ENCODE measurements at regions not wholly inside any gene's neighbourhood (a gene's known extent, or its start where the extent isn't known, plus 50 kb on each side); places are given as distances from the start of the nearest gene placed in this dataset.

DNA sequence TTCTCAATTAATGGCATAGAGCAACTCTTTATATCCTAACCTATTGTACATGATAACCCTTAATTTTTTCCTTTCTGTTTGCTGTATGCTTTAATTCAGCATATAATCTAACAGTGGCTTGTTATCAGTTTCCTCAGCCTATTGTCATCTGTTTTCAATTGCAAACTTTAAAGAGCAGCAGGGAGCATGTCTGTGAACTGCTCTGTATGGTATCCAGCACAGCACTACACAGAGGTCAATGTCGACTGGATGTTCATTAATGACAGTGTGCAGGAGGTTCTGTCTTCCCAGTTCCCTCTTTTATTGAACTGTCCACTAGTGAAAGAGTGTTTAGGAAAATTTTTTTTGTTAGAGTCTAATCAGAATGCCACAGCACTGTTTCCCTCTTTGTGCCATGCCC, 609.1 kb downstream of the SOX5 start:
- POLR2A ChIA-PET, result no interaction called here
- TF ChIP-seq, protein P1, sequence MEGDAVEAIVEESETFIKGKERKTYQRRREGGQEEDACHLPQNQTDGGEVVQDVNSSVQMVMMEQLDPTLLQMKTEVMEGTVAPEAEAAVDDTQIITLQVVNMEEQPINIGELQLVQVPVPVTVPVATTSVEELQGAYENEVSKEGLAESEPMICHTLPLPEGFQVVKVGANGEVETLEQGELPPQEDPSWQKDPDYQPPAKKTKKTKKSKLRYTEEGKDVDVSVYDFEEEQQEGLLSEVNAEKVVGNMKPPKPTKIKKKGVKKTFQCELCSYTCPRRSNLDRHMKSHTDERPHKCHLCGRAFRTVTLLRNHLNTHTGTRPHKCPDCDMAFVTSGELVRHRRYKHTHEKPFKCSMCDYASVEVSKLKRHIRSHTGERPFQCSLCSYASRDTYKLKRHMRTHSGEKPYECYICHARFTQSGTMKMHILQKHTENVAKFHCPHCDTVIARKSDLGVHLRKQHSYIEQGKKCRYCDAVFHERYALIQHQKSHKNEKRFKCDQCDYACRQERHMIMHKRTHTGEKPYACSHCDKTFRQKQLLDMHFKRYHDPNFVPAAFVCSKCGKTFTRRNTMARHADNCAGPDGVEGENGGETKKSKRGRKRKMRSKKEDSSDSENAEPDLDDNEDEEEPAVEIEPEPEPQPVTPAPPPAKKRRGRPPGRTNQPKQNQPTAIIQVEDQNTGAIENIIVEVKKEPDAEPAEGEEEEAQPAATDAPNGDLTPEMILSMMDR (IDR thresholded peaks at IDR 0.05), result no peak
- H3K36me3 Mint-ChIP-seq (ENCODE audit: low read depth), result no peaks in the 10 kb centered on the region

GRCh38 chr12:23342407-23342806, 607.1 kb downstream of the SOX5 start:
- ATAC-seq (no peak), DNase-seq (no peak)
- Mint-ChIP-seq H3K36me3 (ENCODE audit: low read depth) (no peaks in the 10 kb centered on the region), H3K4me3 (no peak overlapping the region), H3K4me1 (ENCODE audit: low read depth) (no peaks in the 10 kb centered on the region), H3K27me3 (no peaks in the 10 kb centered on the region), H3K27ac (no peak overlapping the region), H3K9me3 (peaks cover 4% of the 10 kb centered on the region)
- intact Hi-C loops (cut with micrococcal nuclease), result no loop called here
- TF ChIP-seq, protein P1 (IDR thresholded peaks at IDR 0.05), result no peak
- ChIA-PET POLR2A (no interaction called here), CTCF (no interaction called here)

More for the DNA sequence above, 609.1 kb downstream of the SOX5 start:
- DNase-seq (no peak), ATAC-seq (no peak)
- no peak overlapping the region for H3K27ac Mint-ChIP-seq
- no peaks in the 10 kb centered on the region for H3K4me1 Mint-ChIP-seq (ENCODE audit: low read depth)
- H3K9me3 Mint-ChIP-seq, result peaks cover 4% of the 10 kb centered on the region
- no peak overlapping the region for H3K4me3 Mint-ChIP-seq
- CTCF ChIA-PET, result no interaction called here
- intact Hi-C loops (cut with micrococcal nuclease), result no loop called here
- H3K27me3 Mint-ChIP-seq, result no peaks in the 10 kb centered on the region

DNA sequence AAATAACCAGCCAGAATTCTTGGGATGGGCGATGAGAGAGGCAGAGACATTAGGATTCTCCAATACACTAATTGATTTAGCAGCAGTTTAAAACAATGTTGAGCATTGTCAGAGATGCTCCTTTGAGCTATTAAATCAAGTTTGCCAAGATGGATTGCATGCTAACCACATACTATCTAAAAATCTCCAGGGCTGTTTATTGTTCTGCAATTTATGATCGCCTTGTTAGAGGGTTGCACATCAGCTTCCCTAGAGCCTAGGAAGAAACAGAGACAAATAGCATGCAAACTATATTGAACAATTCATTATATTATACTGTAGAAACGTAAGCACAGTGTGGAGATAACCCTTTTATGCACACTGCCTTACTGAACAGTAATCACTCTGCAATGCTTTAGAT, 599.9 kb downstream of the SOX5 start:
- intact Hi-C loops (cut with micrococcal nuclease), result no loop called here
- ChIA-PET POLR2A (no interaction called here), CTCF (no interaction called here)
- no peaks in the 10 kb centered on the region for H3K27me3 Mint-ChIP-seq
- TF ChIP-seq, protein P1 (IDR thresholded peaks at IDR 0.05), result no peak
- ATAC-seq (no peak), DNase-seq (no peak)
- no peak overlapping the region for H3K27ac Mint-ChIP-seq
- peaks cover 1% of the 10 kb centered on the region for H3K9me3 Mint-ChIP-seq
- no peaks in the 10 kb centered on the region for H3K4me1 Mint-ChIP-seq (ENCODE audit: low read depth)
- H3K4me3 Mint-ChIP-seq, result no peak overlapping the region
- H3K36me3 Mint-ChIP-seq (ENCODE audit: low read depth), result no peaks in the 10 kb centered on the region

DNA sequence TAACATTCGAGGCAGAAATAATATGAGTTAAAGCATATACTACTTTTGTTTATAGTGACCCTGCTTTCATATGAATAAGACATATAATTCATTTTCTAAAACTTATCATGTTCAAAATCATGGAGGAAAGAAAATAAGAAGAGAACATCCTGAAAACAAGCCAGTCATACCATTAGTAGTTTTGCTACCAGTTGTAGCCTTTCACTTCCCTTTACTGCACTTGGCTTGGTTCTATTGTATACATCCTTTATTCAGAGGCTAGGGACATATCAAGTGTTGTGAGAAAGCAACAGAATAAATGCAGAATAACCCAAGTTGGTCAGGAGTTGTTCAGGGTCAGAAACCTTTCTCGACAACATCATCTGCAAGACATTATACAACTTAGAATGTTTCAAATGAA, 598.7 kb downstream of the SOX5 start:
- ATAC-seq (no peak), DNase-seq (no peak)
- Mint-ChIP-seq H3K4me3 (no peak overlapping the region), H3K4me1 (ENCODE audit: low read depth) (no peaks in the 10 kb centered on the region), H3K36me3 (ENCODE audit: low read depth) (no peaks in the 10 kb centered on the region), H3K9me3 (peaks cover 1% of the 10 kb centered on the region), H3K27ac (no peak overlapping the region), H3K27me3 (no peaks in the 10 kb centered on the region)
- ChIA-PET CTCF (no interaction called here), POLR2A (no interaction called here)
- TF ChIP-seq, protein P1 (IDR thresholded peaks at IDR 0.05), result no peak
- intact Hi-C loops (cut with micrococcal nuclease), result no loop called here

DNA sequence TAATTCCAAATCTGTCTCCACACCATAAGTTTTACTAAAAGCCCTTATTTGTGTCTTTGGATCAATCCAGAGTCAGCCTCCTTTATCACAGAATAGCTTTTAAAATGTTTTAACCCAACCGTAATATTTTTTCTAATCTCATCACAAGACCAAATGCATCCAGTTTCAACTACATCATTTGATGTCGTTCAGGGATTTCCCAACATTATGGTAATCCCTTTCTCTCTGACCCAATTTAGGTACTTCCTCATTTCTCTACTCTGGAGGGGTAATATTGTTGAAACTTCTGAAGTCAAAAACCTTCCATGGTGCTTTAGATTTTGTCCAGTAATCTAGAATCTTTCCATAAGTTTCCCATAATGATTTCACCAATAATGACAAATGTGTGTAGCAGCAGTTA, 596.8 kb downstream of the SOX5 start:
- no peak for DNase-seq
- Mint-ChIP-seq H3K4me3 (no peak overlapping the region), H3K4me1 (ENCODE audit: low read depth) (no peaks in the 10 kb centered on the region), H3K9me3 (peaks cover 1% of the 10 kb centered on the region), H3K27ac (no peak overlapping the region), H3K27me3 (no peaks in the 10 kb centered on the region), H3K36me3 (ENCODE audit: low read depth) (no peaks in the 10 kb centered on the region)
- POLR2A ChIA-PET, result no interaction called here
- no peak for ATAC-seq
- intact Hi-C loops (cut with micrococcal nuclease), result no loop called here
- TF ChIP-seq, protein P1 (IDR thresholded peaks at IDR 0.05), result no peak
- CTCF ChIA-PET, result no interaction called here
